T follicular helper cell (primary cell): ENCODE measurements at regions not wholly inside any gene's neighbourhood (a gene's known extent, or its start where the extent isn't known, plus 50 kb on each side); places are given as distances from the start of the nearest gene placed in this dataset.
A peak's percentile ranks its signal among the peaks of the same experiment; 100 is the strongest.
"Not testable (repeated sequence)": the region's sequence is repeated elsewhere in the genome, so short reads cannot be mapped to it uniquely, and the experiment has no call there.

ENCODE experiments used
- DNase-seq: peaks from one replicate; pipeline ENCODE4 v3.0.0-alpha.2; 2020; ENCODE audit warnings: low read depth

GRCh38 chr16:70014915-70015314 is 63.8 kb downstream of the CLEC18A start:
- DNase-seq: not testable (repeated sequence)

GRCh38 chr16:70016751-70017150 is 65.6 kb downstream of the CLEC18A start:
- DNase-seq: not testable (repeated sequence)

GRCh38 chr16:70018254-70018653 is 67.1 kb downstream of the CLEC18A start:
- DNase-seq: peak; percentile 47

GRCh38 chr16:70023207-70023606 is 72.1 kb downstream of the CLEC18A start:
- DNase-seq: not testable (repeated sequence)

GRCh38 chr16:70023956-70024355 is 72.8 kb downstream of the CLEC18A start:
- not testable (repeated sequence) for DNase-seq

GRCh38 chr16:70026165-70026854 is 75.2 kb downstream of the CLEC18A start:
- DNase-seq: peak; percentile 62

GRCh38 chr16:70032906-70033305 is 81.2 kb upstream of the PDPR start:
- DNase-seq: not testable (repeated sequence)

GRCh38 chr16:70037913-70038312 is 76.2 kb upstream of the PDPR start:
- DNase-seq: not testable (repeated sequence)

- not testable (repeated sequence) for DNase-seq
Measured at GRCh38 chr16:70040554-70040953, 73.6 kb upstream of the PDPR start.

- not testable (repeated sequence) for DNase-seq
Measured at GRCh38 chr16:70043538-70044067, 70.5 kb upstream of the PDPR start.

- not testable (repeated sequence) for DNase-seq
Measured at GRCh38 chr16:70046560-70046959, 67.6 kb upstream of the PDPR start.

GRCh38 chr16:70048083-70048482 is 66.0 kb upstream of the PDPR start:
- DNase-seq: not testable (repeated sequence)

GRCh38 chr16:70058056-70058455 is 56.1 kb upstream of the PDPR start:
- DNase-seq: not testable (repeated sequence)

- DNase-seq: not testable (repeated sequence)
Measured at GRCh38 chr16:70059429-70059828, 54.7 kb upstream of the PDPR start.

- not testable (repeated sequence) for DNase-seq
Measured at GRCh38 chr16:70060521-70061027, 53.6 kb upstream of the PDPR start.

GRCh38 chr16:70061671-70062218 is 52.4 kb upstream of the PDPR start:
- not testable (repeated sequence) for DNase-seq

- not testable (repeated sequence) for DNase-seq
Measured at GRCh38 chr16:70062947-70063346, 51.2 kb upstream of the PDPR start.
